ENCODE measurements at regions not wholly inside any gene's neighbourhood (a gene's known extent, or its start where the extent isn't known, plus 50 kb on each side); places are given as distances from the start of the nearest gene placed in this dataset.

- no peak for FAIRE-seq
Measured at GRCh38 chr1:55803429-55803828, 588.3 kb upstream of the USP24 start.

GRCh38 chr1:55801481-55801880 lies 586.3 kb upstream of the USP24 start:
- 71% methylated on average over 2 of the region's 2 CpGs for WGBS (ENCODE audit: missing lambda C conversion rate)
- CTCF ChIA-PET, result no interaction called here
- no peak for FAIRE-seq
- no peak for TF ChIP-seq CBX2 (IDR thresholded peaks at IDR 0.05; ENCODE audit: borderline replicate concordance, low read depth)
- TF ChIP-seq HMGXB4 (CRISPR knock-in tag; IDR thresholded peaks at IDR 0.05; ENCODE audit: borderline replicate concordance), result no peak
- no peak for TF ChIP-seq BCL3 (IDR thresholded peaks at IDR 0.05)
- TF ChIP-seq NPAS2 (CRISPR knock-in tag; IDR thresholded peaks at IDR 0.05; ENCODE audit: borderline replicate concordance), result no peak
- no peak for TF ChIP-seq EHF (CRISPR knock-in tag; IDR thresholded peaks at IDR 0.05)
- TF ChIP-seq FOSL2 (IDR thresholded peaks at IDR 0.05), result no peak
- TF ChIP-seq FOSL2 (CRISPR knock-in tag; IDR thresholded peaks at IDR 0.05), result no peak
- TF ChIP-seq PHF8 (IDR thresholded peaks at IDR 0.05; ENCODE audit: borderline replicate concordance, low read depth), result no peak
- no peak for TF ChIP-seq MAX (IDR thresholded peaks at IDR 0.05)
- TF ChIP-seq GATA3 (IDR thresholded peaks at IDR 0.05; ENCODE audit: borderline replicate concordance), result no peak
- TF ChIP-seq MYC (IDR thresholded peaks at IDR 0.05; ENCODE audit: borderline replicate concordance, low read length), result no peak
- TF ChIP-seq, protein P1, sequence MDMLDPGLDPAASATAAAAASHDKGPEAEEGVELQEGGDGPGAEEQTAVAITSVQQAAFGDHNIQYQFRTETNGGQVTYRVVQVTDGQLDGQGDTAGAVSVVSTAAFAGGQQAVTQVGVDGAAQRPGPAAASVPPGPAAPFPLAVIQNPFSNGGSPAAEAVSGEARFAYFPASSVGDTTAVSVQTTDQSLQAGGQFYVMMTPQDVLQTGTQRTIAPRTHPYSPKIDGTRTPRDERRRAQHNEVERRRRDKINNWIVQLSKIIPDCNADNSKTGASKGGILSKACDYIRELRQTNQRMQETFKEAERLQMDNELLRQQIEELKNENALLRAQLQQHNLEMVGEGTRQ (IDR thresholded peaks at IDR 0.05), result no peak
- no peak for TF ChIP-seq CHD4 (IDR thresholded peaks at IDR 0.05; ENCODE audit: borderline replicate concordance)
- no peak for TF ChIP-seq SREBF2 (IDR thresholded peaks at IDR 0.05)
- TF ChIP-seq JUNB (IDR thresholded peaks at IDR 0.05), result no peak
- TF ChIP-seq HOXB13 (CRISPR knock-in tag; IDR thresholded peaks at IDR 0.05; ENCODE audit: low read depth), result no peak
- TF ChIP-seq, protein P2, sequence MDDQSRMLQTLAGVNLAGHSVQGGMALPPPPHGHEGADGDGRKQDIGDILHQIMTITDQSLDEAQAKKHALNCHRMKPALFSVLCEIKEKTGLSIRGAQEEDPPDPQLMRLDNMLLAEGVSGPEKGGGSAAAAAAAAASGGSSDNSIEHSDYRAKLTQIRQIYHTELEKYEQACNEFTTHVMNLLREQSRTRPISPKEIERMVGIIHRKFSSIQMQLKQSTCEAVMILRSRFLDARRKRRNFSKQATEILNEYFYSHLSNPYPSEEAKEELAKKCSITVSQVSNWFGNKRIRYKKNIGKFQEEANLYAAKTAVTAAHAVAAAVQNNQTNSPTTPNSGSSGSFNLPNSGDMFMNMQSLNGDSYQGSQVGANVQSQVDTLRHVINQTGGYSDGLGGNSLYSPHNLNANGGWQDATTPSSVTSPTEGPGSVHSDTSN (IDR thresholded peaks at IDR 0.05), result no peak
- TF ChIP-seq, protein P3, sequence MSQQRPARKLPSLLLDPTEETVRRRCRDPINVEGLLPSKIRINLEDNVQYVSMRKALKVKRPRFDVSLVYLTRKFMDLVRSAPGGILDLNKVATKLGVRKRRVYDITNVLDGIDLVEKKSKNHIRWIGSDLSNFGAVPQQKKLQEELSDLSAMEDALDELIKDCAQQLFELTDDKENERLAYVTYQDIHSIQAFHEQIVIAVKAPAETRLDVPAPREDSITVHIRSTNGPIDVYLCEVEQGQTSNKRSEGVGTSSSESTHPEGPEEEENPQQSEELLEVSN (IDR thresholded peaks at IDR 0.05; ENCODE audit: borderline replicate concordance, low read depth), result no peak
- no peak for TF ChIP-seq CEBPB (IDR thresholded peaks at IDR 0.05)
- no peak for TF ChIP-seq RFX5 (IDR thresholded peaks at IDR 0.05)

More at GRCh38 chr1:55803429-55803828, 588.3 kb upstream of the USP24 start:
- H3K4me2 ChIP-seq, result no peak overlapping the region
- POLR2A ChIA-PET, result no interaction called here
- TF ChIP-seq SREBF2 (IDR thresholded peaks at IDR 0.05) (no peak), CHD2 (IDR thresholded peaks at IDR 0.05; ENCODE audit: low read length, partially characterized antibody) (no peak), ZSCAN20 (CRISPR knock-in tag; IDR thresholded peaks at IDR 0.05) (no peak), PHF8 (IDR thresholded peaks at IDR 0.05; ENCODE audit: borderline replicate concordance, low read depth) (no peak), RCOR1 (IDR thresholded peaks at IDR 0.05; ENCODE audit: low read depth, low read length) (no peak), JUN (IDR thresholded peaks at IDR 0.05) (no peak), RARB (CRISPR knock-in tag; IDR thresholded peaks at IDR 0.05) (no peak), BCL3 (IDR thresholded peaks at IDR 0.05) (no peak), FOSB (CRISPR knock-in tag; IDR thresholded peaks at IDR 0.05) (no peak), EHF (CRISPR knock-in tag; IDR thresholded peaks at IDR 0.05) (no peak), NPAS2 (CRISPR knock-in tag; IDR thresholded peaks at IDR 0.05; ENCODE audit: borderline replicate concordance) (no peak), MAX (IDR thresholded peaks at IDR 0.05) (no peak), ZFP36 (IDR thresholded peaks at IDR 0.05; ENCODE audit: borderline replicate concordance, partially characterized antibody) (no peak), ZNF302 (CRISPR knock-in tag; IDR thresholded peaks at IDR 0.05) (no peak), HEYL (CRISPR knock-in tag; IDR thresholded peaks at IDR 0.05) (no peak)
- TF ChIP-seq, protein P1 (IDR thresholded peaks at IDR 0.05), result no peak
- H3K4me3 ChIP-seq, result no peak overlapping the region
- ATAC-seq (no peak), DNase-seq (ENCODE audit: low read depth in 1 of 2, low spot score in 1 of 2) (no peak)
- no peak overlapping the region for H3K27ac ChIP-seq
- WGBS (ENCODE audit: missing lambda C conversion rate), result 51% methylated on average over 2 of the region's 2 CpGs
- no peaks in the 10 kb centered on the region for H3K4me1 ChIP-seq
- CTCF ChIA-PET, result no interaction called here
- peaks cover 4% of the 10 kb centered on the region; the same call in 1 of the 3 replicates for H3K9me3 ChIP-seq

More at GRCh38 chr1:55801481-55801880, 586.3 kb upstream of the USP24 start:
- H3K4me3 ChIP-seq, result no peak overlapping the region
- H3K27ac ChIP-seq, result no peak overlapping the region
- no peaks in the 10 kb centered on the region for H3K4me1 ChIP-seq
- H3K9me3 ChIP-seq, result peaks cover 4% of the 10 kb centered on the region; the same call in 1 of the 3 replicates
- no peak for ATAC-seq
- POLR2A ChIA-PET, result no interaction called here
- DNase-seq (ENCODE audit: low read depth in 1 of 2, low spot score in 1 of 2), result no peak
- H3K4me2 ChIP-seq, result no peak overlapping the region
